ENCODE measurements at regions not wholly inside any gene's neighbourhood (a gene's known extent, or its start where the extent isn't known, plus 50 kb on each side); places are given as distances from the start of the nearest gene placed in this dataset.
"Not testable (repeated sequence)": the region's sequence is repeated elsewhere in the genome, so short reads cannot be mapped to it uniquely, and the experiment has no call there.

GRCh38 chr3:153979418-153980251, 141.6 kb upstream of the ARHGEF26 start:
- Histone ChIP-seq H3K36me3 (ENCODE audit: control insufficient read depth, insufficient read depth, low read length) (no peaks in the 10 kb centered on the region), H3K27me3 (ENCODE audit: control insufficient read depth, insufficient read depth, low read length) (no peaks in the 10 kb centered on the region), H3K4me3 (ENCODE audit: low read depth in 2 of 2, low read length in 2 of 2) (no peak overlapping the region), H3K27ac (ENCODE audit: low read length) (no peak overlapping the region), H3K9me3 (ENCODE audit: control insufficient read depth, insufficient read depth, low read depth, low read length) (no peaks in the 10 kb centered on the region), H3K4me1 (ENCODE audit: control insufficient read depth, insufficient read depth, low read length) (no peaks in the 10 kb centered on the region)
- in situ Hi-C loops (cut with HindIII; ENCODE audit: low pct_unique_long_range_greater_than_20kb, low sequenced_read_pairs) (no loop called here), intact Hi-C loops (cut with micrococcal nuclease; ENCODE audit: unreplicated experiment) (no loop called here)
- POLR2A ChIA-PET: no interaction called here
- ATAC-seq: no peak
- no TSS peak for BruUV-seq (replicated peaks)
- TF ChIP-seq REST (IDR thresholded peaks at IDR 0.05; ENCODE audit: insufficient read depth in 1 of 2, low read depth in 2 of 2, low read length in 1 of 2) (no peak), POLR2AphosphoS5 (IDR thresholded peaks at IDR 0.05; ENCODE audit: low read depth, low read length) (no peak), CTCF (IDR thresholded peaks at IDR 0.05) (no peak), SIN3A (IDR thresholded peaks at IDR 0.05; ENCODE audit: borderline replicate concordance, insufficient read depth, low read depth, low read length) (no peak), TCF7L2 (IDR thresholded peaks at IDR 0.05; ENCODE audit: low read depth, low read length) (no peak)
- DNase-seq (ENCODE audit: low read depth, low spot score): no peak
- CTCF ChIA-PET: no interaction called here

- no TSS peak for BruUV-seq (replicated peaks)
- no peak for ATAC-seq
- H3K4me3 ChIP-seq (ENCODE audit: low read depth in 2 of 2, low read length in 2 of 2): no peak overlapping the region
- no peak for DNase-seq (ENCODE audit: low read depth, low spot score)
- no peaks in the 10 kb centered on the region for H3K9me3 ChIP-seq (ENCODE audit: control insufficient read depth, insufficient read depth, low read depth, low read length)
- H3K36me3 ChIP-seq (ENCODE audit: control insufficient read depth, insufficient read depth, low read length): no peaks in the 10 kb centered on the region
- intact Hi-C loops (cut with micrococcal nuclease; ENCODE audit: unreplicated experiment): no loop called here
- H3K27me3 ChIP-seq (ENCODE audit: control insufficient read depth, insufficient read depth, low read length): no peaks in the 10 kb centered on the region
- H3K4me1 ChIP-seq (ENCODE audit: control insufficient read depth, insufficient read depth, low read length): no peaks in the 10 kb centered on the region
- ChIA-PET POLR2A (no interaction called here), CTCF (no interaction called here)
- in situ Hi-C loops (cut with HindIII; ENCODE audit: low pct_unique_long_range_greater_than_20kb, low sequenced_read_pairs): no loop called here
- no peak for TF ChIP-seq SIN3A (IDR thresholded peaks at IDR 0.05; ENCODE audit: borderline replicate concordance, insufficient read depth, low read depth, low read length)
- no peak for TF ChIP-seq POLR2AphosphoS5 (IDR thresholded peaks at IDR 0.05; ENCODE audit: low read depth, low read length)
- TF ChIP-seq TCF7L2 (IDR thresholded peaks at IDR 0.05; ENCODE audit: low read depth, low read length): no peak
- TF ChIP-seq CTCF (IDR thresholded peaks at IDR 0.05): no peak
- no peak for TF ChIP-seq REST (IDR thresholded peaks at IDR 0.05; ENCODE audit: insufficient read depth in 1 of 2, low read depth in 2 of 2, low read length in 1 of 2)
- no peak overlapping the region for H3K27ac ChIP-seq (ENCODE audit: low read length)
Measured at GRCh38 chr3:153980252-153980590, 141.0 kb upstream of the ARHGEF26 start.

GRCh38 chr3:153997364-153997763, 123.8 kb upstream of the ARHGEF26 start:
- H3K4me3 ChIP-seq (ENCODE audit: low read depth in 2 of 2, low read length in 2 of 2); H3K4me1 ChIP-seq (ENCODE audit: control insufficient read depth, insufficient read depth, low read length); ATAC-seq; H3K27me3 ChIP-seq (ENCODE audit: control insufficient read depth, insufficient read depth, low read length); DNase-seq (ENCODE audit: low read depth, low spot score); in situ Hi-C loops (cut with HindIII; ENCODE audit: low pct_unique_long_range_greater_than_20kb, low sequenced_read_pairs); H3K27ac ChIP-seq (ENCODE audit: low read length); POLR2A ChIA-PET; BruUV-seq (replicated peaks); CTCF ChIA-PET; H3K9me3 ChIP-seq (ENCODE audit: control insufficient read depth, insufficient read depth, low read depth, low read length); H3K36me3 ChIP-seq (ENCODE audit: control insufficient read depth, insufficient read depth, low read length); intact Hi-C loops (cut with micrococcal nuclease; ENCODE audit: unreplicated experiment): not testable (repeated sequence)

Measured in Panc1 (cell line).